HepG2 (cell line): ENCODE measurements at regions not wholly inside any gene's neighbourhood (a gene's known extent, or its start where the extent isn't known, plus 50 kb on each side); places are given as distances from the start of the nearest gene placed in this dataset.

Source experiments
- ATAC-seq: fragments of 200-7000 bp; cut with Tn5 transposase; 3 replicates; pipeline ENCODE4 v1.9.1; 2020; ENCODE audit warnings: mild to moderate bottlenecking, moderate library complexity
- BruUV-seq: library from RNA; stranded (reverse); fragments of 400-500 nt; replicated peaks from 2 replicates; lab custom pipeline; 2021; lab: Mats Ljungman, UMichigan
- CTCF ChIA-PET: fragments of 300-600 bp; formaldehyde crosslinking; extraction: SDS; loops from one replicate; lab custom pipeline; 2021; ENCODE audit warnings: low total read pairs, inconsistent platforms, low intra/inter-chr PET ratio; lab: Yijun Ruan, JAX
- POLR2A ChIA-PET: fragments of 350-600 bp; sonication (Branson Sonifier 250); formaldehyde crosslinking; loops from one replicate; lab custom pipeline; 2020; ENCODE audit warnings: antibody characterized with exemption, inconsistent platforms; lab: Yijun Ruan, JAX
- DNase-seq: peaks from one replicate; pipeline ENCODE4 v3.0.0-alpha.2; 2015; ENCODE audit warnings: low spot score
- FAIRE-seq: peaks from 3 replicates; lab custom pipeline; 2011; peaks lifted over from hg19 to GRCh38; lab: Jason Lieb, UNC
- H2AFZ ChIP-seq: one replicate; pipeline ENCODE4 v1.6.1; 2011; ENCODE audit warnings: low read length, inconsistent platforms
- H3K27ac ChIP-seq: fragments of 300-600 bp; 3 replicates; pipeline ENCODE4 v1.8.0; 2011; ENCODE audit warnings: mixed run types, mild to moderate bottlenecking, mixed read lengths, low read length, inconsistent platforms; ENCODE audit not compliant: insufficient read depth; ENCODE audit errors: extremely low read length
- H3K27me3 ChIP-seq, 2 experiments: fragments of 200-600 bp in 1 of 2; 2 replicates in 1 of 2; 3 replicates in 1 of 2; pipeline versions ENCODE4 v1.6.0 to v1.8.0; 2011; ENCODE audit warnings: low read length in 2 of 2, mild to moderate bottlenecking in 2 of 2, moderate library complexity in 2 of 2, inconsistent platforms in 1 of 2; ENCODE audit not compliant: insufficient read depth in 2 of 2, control insufficient read depth in 1 of 2
- H3K36me3 ChIP-seq, 2 experiments: fragments of 200-600 bp in 1 of 2; replicated peaks in 1 of 2; 2 replicates in 1 of 2; 3 replicates in 1 of 2; pipeline versions ENCODE4 v1.5.1 to v1.8.0; 2011; ENCODE audit warnings: low read length in 2 of 2, inconsistent platforms in 1 of 2; ENCODE audit not compliant: insufficient read depth in 2 of 2, control insufficient read depth in 1 of 2
- H3K4me1 ChIP-seq: 2 replicates; pipeline ENCODE4 v1.5.1; 2012; ENCODE audit warnings: low read length, inconsistent platforms; ENCODE audit not compliant: insufficient read depth
- H3K4me2 ChIP-seq: 2 replicates; pipeline ENCODE4 v1.6.0; 2011; ENCODE audit warnings: low read depth, low read length, inconsistent platforms
- H3K4me3 ChIP-seq, 3 experiments: fragments of 200-600 bp in 1 of 3; sonication (generic), shearing (Covaris generic) in 1 of 3; replicated peaks in 1 of 3; 2 replicates each; pipeline ENCODE4 v1.5.1; 2011 to 2016; ENCODE audit warnings: low read length in 3 of 3, inconsistent platforms in 2 of 3, low read depth in 2 of 3, mild to moderate bottlenecking in 2 of 3, control low read depth in 1 of 3, mixed read lengths in 1 of 3; ENCODE audit not compliant: insufficient read depth in 1 of 3
- H3K79me2 ChIP-seq: one replicate; pipeline ENCODE4 v1.6.1; 2011; ENCODE audit warnings: low read length, inconsistent platforms; ENCODE audit not compliant: insufficient read depth
- H3K9ac ChIP-seq: 2 replicates; pipeline ENCODE4 v1.6.0; 2011; ENCODE audit warnings: mild to moderate bottlenecking, low read depth, low read length, inconsistent platforms; ENCODE audit not compliant: insufficient read depth
- H3K9me3 ChIP-seq: 2 replicates; pipeline ENCODE4 v1.5.1; 2012; ENCODE audit warnings: mild to moderate bottlenecking, low read length
- H4K20me1 ChIP-seq: 2 replicates; pipeline ENCODE4 v1.6.0; 2011; ENCODE audit warnings: inconsistent platforms, mild to moderate bottlenecking, low read length, moderate library complexity; ENCODE audit not compliant: insufficient read depth
- MAZ ChIP-seq, 2 experiments: sonication (generic) in 1 of 2; formaldehyde crosslinking in 1 of 2; IDR thresholded peaks; 2 replicates each; pipeline versions ENCODE4 v1.5.0 to v1.6.1; 2012 to 2020; ENCODE audit warnings: low read depth in 2 of 2, mild to moderate bottlenecking in 2 of 2, borderline replicate concordance in 1 of 2, improper control_type of control experiment in 1 of 2, low read length in 1 of 2, missing genetic modification reagents in 1 of 2, moderate library complexity in 1 of 2
- NPAS2 ChIP-seq: sonication (generic); formaldehyde crosslinking; IDR thresholded peaks from 2 replicates; pipeline ENCODE4 v1.8.0; 2022; ENCODE audit warnings: mild to moderate bottlenecking, missing genetic modification reagents, borderline replicate concordance
- RBAK ChIP-seq: sonication (generic); formaldehyde crosslinking; IDR thresholded peaks from 2 replicates; pipeline ENCODE4 v1.5.1; 2020; ENCODE audit warnings: mild to moderate bottlenecking, missing genetic modification reagents
- SKI ChIP-seq: fragments of 450-650 bp; IDR thresholded peaks from one replicate; pipeline ENCODE4 v1.6.1; 2018; ENCODE audit warnings: mild to moderate bottlenecking; ENCODE audit not compliant: partially characterized antibody
- ZNF253 ChIP-seq: sonication (generic); formaldehyde crosslinking; IDR thresholded peaks from 2 replicates; pipeline ENCODE4 v1.8.0; 2022; ENCODE audit warnings: mild to moderate bottlenecking, missing genetic modification reagents, borderline replicate concordance
- ZNF292 ChIP-seq: sonication (generic); formaldehyde crosslinking; IDR thresholded peaks from 2 replicates; pipeline ENCODE4 v1.8.1; 2022; ENCODE audit warnings: mild to moderate bottlenecking, low read depth, missing genetic modification reagents, borderline replicate concordance
- ZNF33A ChIP-seq: sonication (generic); formaldehyde crosslinking; IDR thresholded peaks from 2 replicates; pipeline ENCODE4 v1.5.1; 2020; ENCODE audit warnings: missing genetic modification reagents, mild to moderate bottlenecking, moderate library complexity, borderline replicate concordance
- ZNF598 ChIP-seq: sonication (generic); formaldehyde crosslinking; IDR thresholded peaks from 2 replicates; pipeline ENCODE4 v1.5.1; 2020; ENCODE audit warnings: mild to moderate bottlenecking, missing genetic modification reagents, borderline replicate concordance
- ZNF674 ChIP-seq: sonication (generic); formaldehyde crosslinking; IDR thresholded peaks from 2 replicates; pipeline ENCODE4 v1.5.0; 2020; ENCODE audit warnings: low read depth, mild to moderate bottlenecking, missing genetic modification reagents
- ZNF749 ChIP-seq: sonication (generic); formaldehyde crosslinking; IDR thresholded peaks from 2 replicates; pipeline ENCODE4 v1.8.0; 2022; ENCODE audit warnings: mild to moderate bottlenecking, missing genetic modification reagents, moderate library complexity, borderline replicate concordance
- WGBS: methylation state at CpG from one replicate; pipeline ENCODE4 v1.1.6; 2017; ENCODE audit warnings: low lambda C conversion rate; 5-methylcytosine and 5-hydroxymethylcytosine counted together
- in situ Hi-C: cut with HindIII; loops from 2 replicates; pipeline ENCODE4 v1.10.0; 2017; ENCODE audit warnings: low pct_unique_long_range_greater_than_20kb; ENCODE audit not compliant: extremely low pct_ligation_motif_present
- intact Hi-C: fragments of 100-400 bp; cut with micrococcal nuclease; formaldehyde crosslinking; loops from one replicate; pipeline ENCODE4 v1.10.0; 2022; ENCODE audit not compliant: unreplicated experiment
- TF ChIP-seq, protein P1 (sequence below): conservative IDR thresholded peaks from 2 replicates; pipeline ENCODE4 v1.6.1; 2018; ENCODE audit warnings: missing genetic modification reagents
- TF ChIP-seq, protein P2 (sequence below): IDR thresholded peaks from 2 replicates; pipeline ENCODE4 v1.6.1; 2016; ENCODE audit warnings: mild to moderate bottlenecking
- TF ChIP-seq, protein P3 (sequence below): sonication (generic); formaldehyde crosslinking; IDR thresholded peaks from 2 replicates; pipeline ENCODE4 v1.4.0; 2020; ENCODE audit warnings: mild to moderate bottlenecking, missing genetic modification reagents
- TF ChIP-seq, protein P4 (sequence below): sonication (generic); formaldehyde crosslinking; IDR thresholded peaks from 2 replicates; pipeline ENCODE4 v1.4.0; 2020; ENCODE audit warnings: missing genetic modification reagents

DNA sequence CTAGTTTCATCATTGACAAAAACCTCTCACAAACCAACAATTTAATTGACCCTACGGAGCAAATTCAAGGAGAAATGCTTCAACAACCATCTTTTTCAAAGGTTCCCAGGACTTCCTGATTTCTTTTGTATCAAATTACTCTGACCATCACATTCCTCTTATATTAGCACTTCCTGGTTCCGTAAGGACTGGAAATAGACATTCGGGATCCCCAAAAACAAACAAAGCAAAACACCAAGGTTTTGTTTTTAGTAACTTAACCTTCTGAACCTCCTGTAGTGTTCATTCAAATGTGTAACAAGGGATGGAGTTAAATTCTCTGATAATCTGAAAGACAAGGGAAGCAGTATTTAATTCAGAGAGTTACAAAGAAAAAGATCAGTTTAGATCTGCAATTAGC is 387.6 kb upstream of the NRP1 start:
- Histone ChIP-seq H3K4me3 (no peak overlapping the region), H3K4me1 (peaks cover 13% of the 10 kb centered on the region; the same call in 1 of the 2 replicates), H3K36me3 (no peaks in the 10 kb centered on the region), H4K20me1 (no peaks in the 10 kb centered on the region), H2AFZ (no peak overlapping the region), H3K4me2 (no peak overlapping the region), H3K27ac (no peak overlapping the region), H3K9ac (no peak overlapping the region), H3K27me3 (0 out of 5 replicates have a peak, but pooled peaks cover 0 to 5% of the 10 kb centered on the region in 2 experiments), H3K9me3 (no peaks in the 10 kb centered on the region), H3K79me2 (no peaks in the 10 kb centered on the region)
- ChIA-PET CTCF (no interaction called here), POLR2A (no interaction called here)
- in situ Hi-C loops, result no loop called here
- no peak for ATAC-seq
- no peak for TF ChIP-seq ZNF33A
- no TSS peak for BruUV-seq
- intact Hi-C loops, result no loop called here
- FAIRE-seq, result no peak
- 45% methylated on average over 3 of the region's 3 CpGs for WGBS
- DNase-seq, result no peak

DNA sequence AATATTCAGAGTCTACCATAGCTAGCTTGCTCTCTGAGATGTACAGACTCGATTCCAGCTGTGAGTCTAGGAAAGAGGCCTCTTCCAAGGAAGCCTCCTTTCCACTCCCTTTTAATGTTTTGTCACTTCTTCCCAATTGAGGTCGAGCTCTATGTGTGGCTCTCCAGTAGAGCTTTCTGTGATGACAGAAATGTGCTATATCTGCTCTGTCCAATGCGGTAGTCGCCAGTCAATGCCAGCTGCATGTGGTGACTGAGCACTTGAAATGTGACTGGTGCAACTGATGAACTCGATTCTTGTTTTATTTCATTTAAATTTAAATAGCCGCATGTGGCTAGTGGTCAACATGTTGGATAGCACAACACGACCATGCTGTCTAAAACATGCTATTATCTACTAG is 387.0 kb upstream of the NRP1 start:
- intact Hi-C loops (no loop called here), in situ Hi-C loops (no loop called here)
- Histone ChIP-seq H3K36me3 (no peaks in the 10 kb centered on the region), H4K20me1 (no peaks in the 10 kb centered on the region), H3K4me3 (no peak overlapping the region), H3K9me3 (no peaks in the 10 kb centered on the region), H3K4me1 (peaks cover 13% of the 10 kb centered on the region; the same call in 1 of the 2 replicates), H3K27me3 (0 out of 5 replicates have a peak, but pooled peaks cover 0 to 5% of the 10 kb centered on the region in 2 experiments), H3K27ac (no peak overlapping the region), H3K4me2 (no peak overlapping the region), H3K79me2 (no peaks in the 10 kb centered on the region), H3K9ac (no peak overlapping the region), H2AFZ (no peak overlapping the region)
- 45% methylated on average over 7 of the region's 7 CpGs for WGBS
- ChIA-PET CTCF (no interaction called here), POLR2A (no interaction called here)
- DNase-seq (no peak), ATAC-seq (no peak), FAIRE-seq (no peak)
- no TSS peak for BruUV-seq
- TF ChIP-seq MAZ (IDR thresholded peaks at IDR 0.05; ENCODE audit: borderline replicate concordance, low read depth, low read length), result no peak
- no peak for TF ChIP-seq MAZ (CRISPR knock-in tag; IDR thresholded peaks at IDR 0.05; ENCODE audit: low read depth)
- TF ChIP-seq ZNF292, result no peak
- TF ChIP-seq, protein P1, sequence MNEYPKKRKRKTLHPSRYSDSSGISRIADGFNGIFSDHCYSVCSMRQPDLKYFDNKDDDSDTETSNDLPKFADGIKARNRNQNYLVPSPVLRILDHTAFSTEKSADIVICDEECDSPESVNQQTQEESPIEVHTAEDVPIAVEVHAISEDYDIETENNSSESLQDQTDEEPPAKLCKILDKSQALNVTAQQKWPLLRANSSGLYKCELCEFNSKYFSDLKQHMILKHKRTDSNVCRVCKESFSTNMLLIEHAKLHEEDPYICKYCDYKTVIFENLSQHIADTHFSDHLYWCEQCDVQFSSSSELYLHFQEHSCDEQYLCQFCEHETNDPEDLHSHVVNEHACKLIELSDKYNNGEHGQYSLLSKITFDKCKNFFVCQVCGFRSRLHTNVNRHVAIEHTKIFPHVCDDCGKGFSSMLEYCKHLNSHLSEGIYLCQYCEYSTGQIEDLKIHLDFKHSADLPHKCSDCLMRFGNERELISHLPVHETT (CRISPR knock-in tag), result no peak
- TF ChIP-seq ZNF674 (CRISPR knock-in tag), result no peak
- no peak for TF ChIP-seq ZNF749
- TF ChIP-seq, protein P2, sequence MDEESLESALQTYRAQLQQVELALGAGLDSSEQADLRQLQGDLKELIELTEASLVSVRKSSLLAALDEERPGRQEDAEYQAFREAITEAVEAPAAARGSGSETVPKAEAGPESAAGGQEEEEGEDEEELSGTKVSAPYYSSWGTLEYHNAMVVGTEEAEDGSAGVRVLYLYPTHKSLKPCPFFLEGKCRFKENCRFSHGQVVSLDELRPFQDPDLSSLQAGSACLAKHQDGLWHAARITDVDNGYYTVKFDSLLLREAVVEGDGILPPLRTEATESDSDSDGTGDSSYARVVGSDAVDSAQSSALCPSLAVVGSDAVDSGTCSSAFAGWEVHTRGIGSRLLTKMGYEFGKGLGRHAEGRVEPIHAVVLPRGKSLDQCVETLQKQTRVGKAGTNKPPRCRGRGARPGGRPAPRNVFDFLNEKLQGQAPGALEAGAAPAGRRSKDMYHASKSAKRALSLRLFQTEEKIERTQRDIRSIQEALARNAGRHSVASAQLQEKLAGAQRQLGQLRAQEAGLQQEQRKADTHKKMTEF (CRISPR knock-in tag), result no peak
- no peak for TF ChIP-seq SKI
- TF ChIP-seq, protein P3, sequence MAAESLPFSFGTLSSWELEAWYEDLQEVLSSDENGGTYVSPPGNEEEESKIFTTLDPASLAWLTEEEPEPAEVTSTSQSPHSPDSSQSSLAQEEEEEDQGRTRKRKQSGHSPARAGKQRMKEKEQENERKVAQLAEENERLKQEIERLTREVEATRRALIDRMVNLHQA (CRISPR knock-in tag), result no peak
- no peak for TF ChIP-seq ZNF598 (CRISPR knock-in tag)
- TF ChIP-seq NPAS2 (CRISPR knock-in tag), result no peak
- TF ChIP-seq, protein P4, sequence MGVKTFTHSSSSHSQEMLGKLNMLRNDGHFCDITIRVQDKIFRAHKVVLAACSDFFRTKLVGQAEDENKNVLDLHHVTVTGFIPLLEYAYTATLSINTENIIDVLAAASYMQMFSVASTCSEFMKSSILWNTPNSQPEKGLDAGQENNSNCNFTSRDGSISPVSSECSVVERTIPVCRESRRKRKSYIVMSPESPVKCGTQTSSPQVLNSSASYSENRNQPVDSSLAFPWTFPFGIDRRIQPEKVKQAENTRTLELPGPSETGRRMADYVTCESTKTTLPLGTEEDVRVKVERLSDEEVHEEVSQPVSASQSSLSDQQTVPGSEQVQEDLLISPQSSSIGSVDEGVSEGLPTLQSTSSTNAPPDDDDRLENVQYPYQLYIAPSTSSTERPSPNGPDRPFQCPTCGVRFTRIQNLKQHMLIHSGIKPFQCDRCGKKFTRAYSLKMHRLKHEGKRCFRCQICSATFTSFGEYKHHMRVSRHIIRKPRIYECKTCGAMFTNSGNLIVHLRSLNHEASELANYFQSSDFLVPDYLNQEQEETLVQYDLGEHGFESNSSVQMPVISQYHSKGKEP (CRISPR knock-in tag), result no peak
- no peak for TF ChIP-seq RBAK (CRISPR knock-in tag)
- TF ChIP-seq ZNF253 (CRISPR knock-in tag), result no peak
